PFSK-1 (cell line): ENCODE measurements at regions not wholly inside any gene's neighbourhood (a gene's known extent, or its start where the extent isn't known, plus 50 kb on each side); places are given as distances from the start of the nearest gene placed in this dataset.

ENCODE experiments used
- FOXP2 ChIP-seq: optimal IDR thresholded peaks from 2 replicates; pipeline ENCODE3; 2011; ENCODE audit warnings: borderline replicate concordance, control low read depth, inconsistent platforms; ENCODE audit not compliant: insufficient read depth; ENCODE audit errors: extremely low read length, extremely low read depth
- POLR2AphosphoS5 ChIP-seq: IDR thresholded peaks from 2 replicates; pipeline ENCODE4 v1.6.1; 2012; ENCODE audit warnings: low read depth, mild to moderate bottlenecking, control low read depth, low read length, moderate library complexity
- SIN3A ChIP-seq: IDR thresholded peaks from 2 replicates; pipeline ENCODE4 v1.6.1; 2012; ENCODE audit warnings: mild to moderate bottlenecking, low read length, moderate library complexity, borderline replicate concordance; ENCODE audit not compliant: insufficient read depth
- TAF1 ChIP-seq: IDR thresholded peaks from 2 replicates; pipeline ENCODE4 v1.6.1; 2012; ENCODE audit warnings: low read length, control low read depth, borderline replicate concordance; ENCODE audit not compliant: insufficient read depth
- TF ChIP-seq, protein P1 (sequence below), 2 experiments: IDR thresholded peaks; 2 replicates each; pipeline versions ENCODE4 v1.6.1 to v1.8.0; 2011 to 2012; ENCODE audit warnings: low read depth in 2 of 2, low read length in 2 of 2, control low read depth in 1 of 2, inconsistent platforms in 1 of 2, mild to moderate bottlenecking in 1 of 2, moderate library complexity in 1 of 2; ENCODE audit not compliant: insufficient read depth in 1 of 2

DNA sequence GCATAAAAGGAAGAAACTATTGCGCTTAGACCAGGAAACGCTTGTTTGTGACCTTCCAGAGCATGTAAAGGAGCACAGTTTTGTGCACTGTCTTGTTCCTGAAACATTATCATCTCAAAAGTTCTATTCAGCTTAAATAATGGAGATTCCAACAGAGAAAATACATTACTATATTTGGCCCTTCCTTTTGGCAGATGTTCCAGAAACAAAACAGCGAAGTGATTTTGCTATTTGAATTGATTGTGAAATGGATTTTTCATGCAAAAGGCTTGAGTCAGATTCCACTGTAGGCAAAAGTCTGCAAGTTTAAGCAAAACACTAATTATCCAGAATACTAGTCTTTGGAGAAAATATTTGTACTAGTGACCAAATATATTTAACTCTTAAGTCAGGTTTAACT, 80.3 kb upstream of the PTBP2 start:
- TF ChIP-seq TAF1, result no peak

DNA sequence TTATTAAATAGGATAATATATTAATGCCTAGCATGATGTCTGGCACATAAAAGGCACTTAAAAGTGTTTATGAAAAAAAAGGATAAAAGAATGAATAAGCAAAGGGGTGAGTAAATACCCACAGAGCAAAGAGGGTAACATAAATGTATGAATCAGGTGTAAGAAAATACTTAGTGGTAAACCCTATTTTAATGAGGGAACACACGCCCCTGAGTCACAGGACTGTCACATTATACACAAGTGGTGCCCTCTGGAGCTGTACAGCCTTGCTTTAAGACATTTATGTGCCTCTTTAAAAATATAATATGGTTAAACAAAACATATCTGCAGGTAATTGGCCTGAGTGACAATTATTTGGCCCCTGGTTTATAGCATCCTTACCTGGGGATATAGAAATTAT, 78.1 kb upstream of the PTBP2 start:
- TF ChIP-seq TAF1 (no peak), SIN3A (no peak), POLR2AphosphoS5 (no peak), FOXP2 (no peak)
- TF ChIP-seq, protein P1, sequence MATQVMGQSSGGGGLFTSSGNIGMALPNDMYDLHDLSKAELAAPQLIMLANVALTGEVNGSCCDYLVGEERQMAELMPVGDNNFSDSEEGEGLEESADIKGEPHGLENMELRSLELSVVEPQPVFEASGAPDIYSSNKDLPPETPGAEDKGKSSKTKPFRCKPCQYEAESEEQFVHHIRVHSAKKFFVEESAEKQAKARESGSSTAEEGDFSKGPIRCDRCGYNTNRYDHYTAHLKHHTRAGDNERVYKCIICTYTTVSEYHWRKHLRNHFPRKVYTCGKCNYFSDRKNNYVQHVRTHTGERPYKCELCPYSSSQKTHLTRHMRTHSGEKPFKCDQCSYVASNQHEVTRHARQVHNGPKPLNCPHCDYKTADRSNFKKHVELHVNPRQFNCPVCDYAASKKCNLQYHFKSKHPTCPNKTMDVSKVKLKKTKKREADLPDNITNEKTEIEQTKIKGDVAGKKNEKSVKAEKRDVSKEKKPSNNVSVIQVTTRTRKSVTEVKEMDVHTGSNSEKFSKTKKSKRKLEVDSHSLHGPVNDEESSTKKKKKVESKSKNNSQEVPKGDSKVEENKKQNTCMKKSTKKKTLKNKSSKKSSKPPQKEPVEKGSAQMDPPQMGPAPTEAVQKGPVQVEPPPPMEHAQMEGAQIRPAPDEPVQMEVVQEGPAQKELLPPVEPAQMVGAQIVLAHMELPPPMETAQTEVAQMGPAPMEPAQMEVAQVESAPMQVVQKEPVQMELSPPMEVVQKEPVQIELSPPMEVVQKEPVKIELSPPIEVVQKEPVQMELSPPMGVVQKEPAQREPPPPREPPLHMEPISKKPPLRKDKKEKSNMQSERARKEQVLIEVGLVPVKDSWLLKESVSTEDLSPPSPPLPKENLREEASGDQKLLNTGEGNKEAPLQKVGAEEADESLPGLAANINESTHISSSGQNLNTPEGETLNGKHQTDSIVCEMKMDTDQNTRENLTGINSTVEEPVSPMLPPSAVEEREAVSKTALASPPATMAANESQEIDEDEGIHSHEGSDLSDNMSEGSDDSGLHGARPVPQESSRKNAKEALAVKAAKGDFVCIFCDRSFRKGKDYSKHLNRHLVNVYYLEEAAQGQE (IDR thresholded peaks at IDR 0.05; ENCODE audit: insufficient read depth in 1 of 2, low read depth in 2 of 2, low read length in 2 of 2), result no peak

DNA sequence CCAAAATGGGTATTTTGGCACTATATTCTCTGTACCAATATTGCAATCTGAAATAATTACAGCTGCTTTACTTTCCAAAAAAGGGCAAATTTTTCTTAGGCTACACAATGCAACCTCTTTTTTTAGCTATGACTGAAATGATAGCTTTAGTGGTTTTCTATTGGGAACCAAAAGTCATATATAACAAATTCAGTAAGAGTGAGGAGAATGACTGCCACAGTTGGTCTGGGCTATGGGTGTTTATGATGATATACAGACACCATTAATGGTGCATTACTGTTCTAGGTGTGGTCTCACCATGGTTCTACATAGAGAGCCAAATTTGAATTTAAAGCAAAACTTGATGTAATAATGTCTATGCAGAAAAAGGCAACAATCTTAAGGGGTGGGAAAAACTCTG, 72.3 kb upstream of the PTBP2 start:
- TF ChIP-seq, protein P1 (IDR thresholded peaks at IDR 0.05; ENCODE audit: insufficient read depth in 1 of 2, low read depth in 2 of 2, low read length in 2 of 2), result no peak
- TF ChIP-seq SIN3A, result no peak
- no peak for TF ChIP-seq FOXP2
- TF ChIP-seq TAF1, result no peak
- no peak for TF ChIP-seq POLR2AphosphoS5

DNA sequence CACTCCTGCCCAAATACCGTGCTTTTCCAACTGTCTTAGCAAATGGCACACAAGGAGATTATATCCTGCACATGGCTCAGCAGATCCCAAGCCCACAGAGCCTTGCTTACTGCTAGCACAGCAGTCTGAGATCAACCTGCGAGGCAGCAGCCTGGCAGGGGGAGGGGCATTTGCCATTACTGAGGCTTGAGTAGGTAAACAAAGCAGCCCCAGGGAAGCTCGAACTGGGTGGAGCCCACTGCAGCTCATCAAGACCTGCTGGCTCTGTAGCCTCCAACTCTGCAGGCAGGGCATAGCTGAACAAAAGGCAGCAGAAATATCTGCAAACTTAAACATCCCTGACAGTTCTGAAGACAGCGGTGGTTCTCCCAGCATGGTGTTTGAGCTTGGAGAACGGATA, 70.1 kb upstream of the PTBP2 start:
- TF ChIP-seq, protein P1 (IDR thresholded peaks at IDR 0.05; ENCODE audit: insufficient read depth in 1 of 2, low read depth in 2 of 2, low read length in 2 of 2), result no peak
- TF ChIP-seq POLR2AphosphoS5 (no peak), TAF1 (no peak), SIN3A (no peak), FOXP2 (no peak)

DNA sequence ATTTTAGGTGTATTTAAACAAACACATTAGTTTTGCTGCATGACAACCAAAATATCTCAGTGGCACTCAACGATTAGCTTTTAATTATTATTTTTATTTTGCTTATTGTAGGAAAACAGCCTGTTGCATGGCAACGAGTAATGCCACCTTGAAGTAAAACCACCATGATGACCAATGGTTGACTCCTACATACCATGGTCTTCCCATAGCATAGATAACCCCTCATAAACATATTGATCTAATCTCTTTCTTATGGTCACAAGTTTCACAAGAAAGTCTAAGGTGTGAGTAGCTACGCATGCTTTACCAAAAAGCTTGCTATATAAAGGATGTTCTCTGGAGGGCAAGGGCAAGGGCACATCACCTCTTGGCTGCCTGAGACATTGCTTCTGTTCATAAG, 61.5 kb upstream of the PTBP2 start:
- TF ChIP-seq SIN3A (no peak), TAF1 (no peak), FOXP2 (no peak)

DNA sequence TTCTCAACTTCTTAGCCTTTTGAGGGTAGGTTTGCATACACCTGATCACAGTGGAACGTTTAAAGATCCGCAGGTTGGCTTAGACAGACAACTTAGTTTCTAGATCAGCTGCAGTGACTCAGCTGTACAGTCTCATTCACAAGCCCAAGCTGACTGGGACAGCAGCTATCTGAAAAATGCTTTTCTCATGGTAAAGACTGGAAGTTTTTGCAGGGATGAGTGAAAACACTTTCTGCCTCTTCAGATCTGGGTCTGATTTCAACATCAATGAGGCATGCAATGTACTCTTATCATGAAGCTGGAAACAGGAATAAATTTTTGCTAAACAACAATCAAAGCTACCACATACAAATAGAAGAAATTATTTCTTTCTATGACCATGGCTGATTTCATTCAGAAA, 61.1 kb upstream of the PTBP2 start:
- TF ChIP-seq, protein P1 (IDR thresholded peaks at IDR 0.05; ENCODE audit: insufficient read depth in 1 of 2, low read depth in 2 of 2, low read length in 2 of 2), result no peak
